ENCODE measurements at regions not wholly inside any gene's neighbourhood (a gene's known extent, or its start where the extent isn't known, plus 50 kb on each side); places are given as distances from the start of the nearest gene placed in this dataset.

- ChIA-PET POLR2A (no interaction called here), CTCF (interaction anchor here (0.6 kb wide), 1 partner anchor 873 kb away, joined by 3 read pairs; no protein-coding TSS in a partner anchor)
- DNase-seq (ENCODE audit: low read depth, low spot score): no peak
- TF ChIP-seq CTCF (IDR thresholded peaks at IDR 0.05; ENCODE audit: low read depth, low read length): no peak
- H3K27ac ChIP-seq (ENCODE audit: low read depth, low read length): no peak overlapping the region
- peaks cover 21% of the 10 kb centered on the region for H3K27me3 ChIP-seq (ENCODE audit: control insufficient read depth, insufficient read depth, low read length)
- no peak overlapping the region for H3K4me3 ChIP-seq (ENCODE audit: low read depth, low read length)
- no peaks in the 10 kb centered on the region for H3K9me3 ChIP-seq (ENCODE audit: control insufficient read depth, insufficient read depth, low read length)
Measured at GRCh38 chr4:152207378-152207720, 328.5 kb downstream of the FBXW7 start.

GRCh38 chr4:152206646-152207377 is 329.1 kb downstream of the FBXW7 start:
- Histone ChIP-seq H3K27me3 (ENCODE audit: control insufficient read depth, insufficient read depth, low read length) (peaks cover 21% of the 10 kb centered on the region), H3K4me3 (ENCODE audit: low read depth, low read length) (no peak overlapping the region), H3K9me3 (ENCODE audit: control insufficient read depth, insufficient read depth, low read length) (no peaks in the 10 kb centered on the region), H3K27ac (ENCODE audit: low read depth, low read length) (no peak overlapping the region)
- POLR2A ChIA-PET: interaction anchor here (0.7 kb wide), 1 partner anchor 98 kb away, joined by 3 read pairs; no protein-coding TSS in a partner anchor
- DNase-seq (ENCODE audit: low read depth, low spot score): no peak
- no peak for TF ChIP-seq CTCF (IDR thresholded peaks at IDR 0.05; ENCODE audit: low read depth, low read length)
- CTCF ChIA-PET: interaction anchor here (0.6 kb wide), 1 partner anchor 873 kb away, joined by 3 read pairs; no protein-coding TSS in a partner anchor

GRCh38 chr4:152206185-152206584 is 329.7 kb downstream of the FBXW7 start:
- Histone ChIP-seq H3K9me3 (ENCODE audit: control insufficient read depth, insufficient read depth, low read length) (no peaks in the 10 kb centered on the region), H3K27ac (ENCODE audit: low read depth, low read length) (no peak overlapping the region), H3K4me3 (ENCODE audit: low read depth, low read length) (no peak overlapping the region), H3K27me3 (ENCODE audit: control insufficient read depth, insufficient read depth, low read length) (peaks cover 21% of the 10 kb centered on the region)
- no peak for DNase-seq (ENCODE audit: low read depth, low spot score)
- ChIA-PET POLR2A (interaction anchor here (0.7 kb wide), 1 partner anchor 99 kb away, joined by 3 read pairs; no protein-coding TSS in a partner anchor), CTCF (no interaction called here)
- no peak for TF ChIP-seq CTCF (IDR thresholded peaks at IDR 0.05; ENCODE audit: low read depth, low read length)

GRCh38 chr4:152202415-152202814 is 333.5 kb downstream of the FBXW7 start:
- ChIA-PET POLR2A (no interaction called here), CTCF (no interaction called here)
- Histone ChIP-seq H3K9me3 (ENCODE audit: control insufficient read depth, insufficient read depth, low read length) (no peaks in the 10 kb centered on the region), H3K27me3 (ENCODE audit: control insufficient read depth, insufficient read depth, low read length) (peaks cover 19% of the 10 kb centered on the region), H3K27ac (ENCODE audit: low read depth, low read length) (no peak overlapping the region), H3K4me3 (ENCODE audit: low read depth, low read length) (no peak overlapping the region)
- DNase-seq (ENCODE audit: low read depth, low spot score): no peak
- no peak for TF ChIP-seq CTCF (IDR thresholded peaks at IDR 0.05; ENCODE audit: low read depth, low read length)

GRCh38 chr4:152200511-152201333 is 335.2 kb downstream of the FBXW7 start:
- TF ChIP-seq CTCF (IDR thresholded peaks at IDR 0.05; ENCODE audit: low read depth, low read length): no peak
- DNase-seq (ENCODE audit: low read depth, low spot score): no peak
- Histone ChIP-seq H3K9me3 (ENCODE audit: control insufficient read depth, insufficient read depth, low read length) (no peaks in the 10 kb centered on the region), H3K4me3 (ENCODE audit: low read depth, low read length) (no peak overlapping the region), H3K27me3 (ENCODE audit: control insufficient read depth, insufficient read depth, low read length) (peaks cover 12% of the 10 kb centered on the region), H3K27ac (ENCODE audit: low read depth, low read length) (no peak overlapping the region)
- ChIA-PET POLR2A (no interaction called here), CTCF (no interaction called here)

All from AG04450 (cell line).